HG03442 (cell line): ENCODE measurements at regions not wholly inside any gene's neighbourhood (a gene's known extent, or its start where the extent isn't known, plus 50 kb on each side); places are given as distances from the start of the nearest gene placed in this dataset.

Experiments used
- ATAC-seq: cut with Tn5 transposase; IDR thresholded peaks from one replicate; pipeline ENCODE4 v1.9.1; 2021; ENCODE audit warnings: mild to moderate bottlenecking, moderate library complexity; ENCODE audit not compliant: unreplicated experiment

GRCh38 chr16:86681031-86681756, 102.8 kb downstream of the FOXL1 start:
- no peak for ATAC-seq

GRCh38 chr16:86681757-86682106, 103.4 kb downstream of the FOXL1 start:
- no peak for ATAC-seq

GRCh38 chr16:86682219-86682904, 104.0 kb downstream of the FOXL1 start:
- no peak for ATAC-seq

- no peak for ATAC-seq
These were observed 105.3 kb downstream of the FOXL1 start for GRCh38 chr16:86683441-86684194.

GRCh38 chr16:86685076-86685475, 106.7 kb downstream of the FOXL1 start:
- ATAC-seq = no peak

- no peak for ATAC-seq
These were observed 112.6 kb downstream of the FOXL1 start for GRCh38 chr16:86690970-86691369.

GRCh38 chr16:86692426-86692825, 114.1 kb downstream of the FOXL1 start:
- no peak for ATAC-seq

- ATAC-seq = no peak
These were observed 114.7 kb downstream of the FOXL1 start for GRCh38 chr16:86693033-86693432.

GRCh38 chr16:86697715-86698114, 119.4 kb downstream of the FOXL1 start:
- no peak for ATAC-seq

GRCh38 chr16:86700046-86700945, 121.9 kb downstream of the FOXL1 start:
- no peak for ATAC-seq

GRCh38 chr16:86701286-86701975, 123.1 kb downstream of the FOXL1 start:
- no peak for ATAC-seq

GRCh38 chr16:86702824-86703588, 124.7 kb downstream of the FOXL1 start:
- ATAC-seq = no peak

GRCh38 chr16:86704516-86704915, 126.2 kb downstream of the FOXL1 start:
- ATAC-seq = no peak

GRCh38 chr16:86706726-86707125, 128.4 kb downstream of the FOXL1 start:
- no peak for ATAC-seq

- no peak for ATAC-seq
These were observed 128.8 kb downstream of the FOXL1 start for GRCh38 chr16:86707171-86707570.

- no peak for ATAC-seq
These were observed 129.2 kb downstream of the FOXL1 start for GRCh38 chr16:86707581-86707980.

GRCh38 chr16:86708431-86708830, 130.1 kb downstream of the FOXL1 start:
- no peak for ATAC-seq

- ATAC-seq = no peak
These were observed 130.8 kb downstream of the FOXL1 start for GRCh38 chr16:86709103-86709502.

GRCh38 chr16:86709902-86710601, 131.7 kb downstream of the FOXL1 start:
- no peak for ATAC-seq
